ENCODE measurements at regions not wholly inside any gene's neighbourhood (a gene's known extent, or its start where the extent isn't known, plus 50 kb on each side); places are given as distances from the start of the nearest gene placed in this dataset.

DNA sequence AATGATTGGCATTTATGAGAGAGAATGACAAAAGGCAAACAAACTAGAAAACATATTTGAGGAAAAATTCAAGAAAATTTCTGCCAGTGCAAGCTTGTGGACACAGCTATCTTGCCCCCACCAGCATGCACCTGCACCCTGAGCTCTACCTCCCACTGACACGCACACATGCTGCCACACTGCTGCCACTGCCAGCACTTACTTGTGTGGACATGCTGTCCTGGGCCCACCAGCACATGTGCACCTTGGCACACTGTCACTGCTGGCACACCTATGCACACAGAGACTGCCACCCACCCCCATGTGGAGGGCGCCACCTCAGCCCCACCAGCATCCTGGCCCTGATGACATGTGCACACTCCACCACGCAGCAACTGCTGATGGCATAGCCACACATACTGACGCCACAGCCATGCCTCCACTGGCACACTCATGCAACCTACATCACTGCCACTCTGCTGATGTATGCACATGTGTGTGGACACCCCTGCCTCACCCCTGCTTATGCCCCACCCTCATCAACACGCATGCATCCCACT, 475.0 kb downstream of the SOX5 start:
- DNase-seq: no peak
